Mesothelial cell of epicardium (in vitro differentiated cells): ENCODE measurements at regions not wholly inside any gene's neighbourhood (a gene's known extent, or its start where the extent isn't known, plus 50 kb on each side); places are given as distances from the start of the nearest gene placed in this dataset.

ENCODE experiments used
- DNase-seq, 2 experiments: peaks; one replicate each; pipeline ENCODE4 v3.0.0; 2021; ENCODE audit warnings: low spot score in 2 of 2; ENCODE audit not compliant: unreplicated experiment in 2 of 2
- H3K27ac Mint-ChIP-seq: 2 replicates; pipeline ENCODE4 v1.8.0; 2021; ENCODE audit warnings: mixed read lengths
- H3K27me3 Mint-ChIP-seq: 2 replicates; pipeline ENCODE4 v1.8.0; 2021; ENCODE audit warnings: low read depth, mixed read lengths
- H3K36me3 Mint-ChIP-seq: 2 replicates; pipeline ENCODE4 v1.8.0; 2021; ENCODE audit warnings: mixed read lengths
- H3K4me1 Mint-ChIP-seq: 2 replicates; pipeline ENCODE4 v1.8.0; 2021; ENCODE audit warnings: mixed read lengths
- H3K4me3 Mint-ChIP-seq: 2 replicates; pipeline ENCODE4 v1.8.0; 2021; ENCODE audit warnings: mild to moderate bottlenecking, moderate library complexity, mixed read lengths
- H3K9me3 Mint-ChIP-seq: 2 replicates; pipeline ENCODE4 v1.8.0; 2021; ENCODE audit warnings: mixed read lengths
- TF ChIP-seq, protein P1 (sequence below): fragments of 200-600 bp; sonication (generic); IDR thresholded peaks from one replicate; pipeline ENCODE4 v1.5.0; 2021; ENCODE audit warnings: antibody characterized with exemption; ENCODE audit not compliant: unreplicated experiment

DNA sequence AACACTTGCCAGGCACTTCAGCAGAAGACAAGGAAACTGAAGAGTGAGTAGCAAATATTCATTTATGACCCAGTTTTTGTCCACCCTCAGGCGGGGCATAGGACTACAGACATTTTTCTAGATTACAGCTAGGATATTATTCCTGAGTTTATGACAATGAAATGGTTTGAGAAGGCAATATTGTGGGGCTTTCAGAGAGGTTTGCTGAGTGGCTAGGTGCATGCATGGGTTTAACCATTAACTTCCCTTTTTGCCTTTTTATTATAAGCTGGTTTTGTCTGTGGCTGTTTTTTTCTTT lies 104.0 kb upstream of the BCAT1 start:
- H3K27ac Mint-ChIP-seq, result no peak overlapping the region
- no peak overlapping the region for H3K4me3 Mint-ChIP-seq
- no peak for DNase-seq
- H3K27me3 Mint-ChIP-seq, result no peaks in the 10 kb centered on the region
- H3K9me3 Mint-ChIP-seq, result peaks cover 8% of the 10 kb centered on the region
- TF ChIP-seq, protein P1, sequence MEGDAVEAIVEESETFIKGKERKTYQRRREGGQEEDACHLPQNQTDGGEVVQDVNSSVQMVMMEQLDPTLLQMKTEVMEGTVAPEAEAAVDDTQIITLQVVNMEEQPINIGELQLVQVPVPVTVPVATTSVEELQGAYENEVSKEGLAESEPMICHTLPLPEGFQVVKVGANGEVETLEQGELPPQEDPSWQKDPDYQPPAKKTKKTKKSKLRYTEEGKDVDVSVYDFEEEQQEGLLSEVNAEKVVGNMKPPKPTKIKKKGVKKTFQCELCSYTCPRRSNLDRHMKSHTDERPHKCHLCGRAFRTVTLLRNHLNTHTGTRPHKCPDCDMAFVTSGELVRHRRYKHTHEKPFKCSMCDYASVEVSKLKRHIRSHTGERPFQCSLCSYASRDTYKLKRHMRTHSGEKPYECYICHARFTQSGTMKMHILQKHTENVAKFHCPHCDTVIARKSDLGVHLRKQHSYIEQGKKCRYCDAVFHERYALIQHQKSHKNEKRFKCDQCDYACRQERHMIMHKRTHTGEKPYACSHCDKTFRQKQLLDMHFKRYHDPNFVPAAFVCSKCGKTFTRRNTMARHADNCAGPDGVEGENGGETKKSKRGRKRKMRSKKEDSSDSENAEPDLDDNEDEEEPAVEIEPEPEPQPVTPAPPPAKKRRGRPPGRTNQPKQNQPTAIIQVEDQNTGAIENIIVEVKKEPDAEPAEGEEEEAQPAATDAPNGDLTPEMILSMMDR, result no peak
- H3K36me3 Mint-ChIP-seq, result peaks cover 3% of the 10 kb centered on the region
- H3K4me1 Mint-ChIP-seq, result peaks cover 11% of the 10 kb centered on the region

- DNase-seq, result no peak
- TF ChIP-seq, protein P1, result no peak
- Mint-ChIP-seq H3K9me3 (peaks cover 12% of the 10 kb centered on the region), H3K27ac (no peak overlapping the region), H3K36me3 (peaks cover 3% of the 10 kb centered on the region), H3K4me1 (peaks cover 11% of the 10 kb centered on the region), H3K27me3 (no peaks in the 10 kb centered on the region), H3K4me3 (no peak overlapping the region)
These were observed 103.5 kb upstream of the BCAT1 start for GRCh38 chr12:25052196-25052913.

DNA sequence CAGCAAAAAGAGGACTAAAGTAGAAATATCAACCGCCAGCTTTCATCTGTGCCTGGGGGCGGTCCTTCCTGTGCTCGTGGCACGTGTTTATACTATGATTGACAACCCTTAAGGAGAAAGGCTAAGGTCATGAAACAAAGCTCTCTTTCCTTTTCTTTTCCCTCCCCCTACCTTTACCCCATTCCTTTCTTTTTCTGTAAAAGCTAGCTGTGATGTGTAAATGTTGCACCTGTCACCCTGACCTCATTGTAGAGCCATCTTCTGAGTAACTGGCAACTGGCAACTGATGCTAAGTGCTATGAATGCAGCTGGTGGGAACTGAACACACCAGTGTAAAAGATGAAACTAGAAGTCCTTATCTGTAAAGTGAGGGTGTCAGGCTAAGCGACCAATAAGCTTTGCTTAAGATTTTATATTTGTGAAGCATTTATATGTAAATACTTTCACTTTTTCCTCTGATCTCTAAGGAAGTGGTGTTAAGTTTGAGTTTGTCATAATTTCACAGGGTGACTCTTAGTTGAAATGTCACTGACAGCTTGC lies 102.8 kb upstream of the BCAT1 start:
- H3K27ac Mint-ChIP-seq, result no peak overlapping the region
- H3K4me3 Mint-ChIP-seq, result no peak overlapping the region
- DNase-seq, result no peak
- H3K4me1 Mint-ChIP-seq, result peaks cover 11% of the 10 kb centered on the region
- no peaks in the 10 kb centered on the region for H3K27me3 Mint-ChIP-seq
- peaks cover 17% of the 10 kb centered on the region for H3K9me3 Mint-ChIP-seq
- TF ChIP-seq, protein P1, result no peak
- H3K36me3 Mint-ChIP-seq, result peaks cover 8% of the 10 kb centered on the region

- H3K4me1 Mint-ChIP-seq, result peaks cover 11% of the 10 kb centered on the region
- H3K27ac Mint-ChIP-seq, result no peak overlapping the region
- H3K9me3 Mint-ChIP-seq, result peaks cover 22% of the 10 kb centered on the region
- peaks cover 11% of the 10 kb centered on the region for H3K36me3 Mint-ChIP-seq
- no peaks in the 10 kb centered on the region for H3K27me3 Mint-ChIP-seq
- TF ChIP-seq, protein P1, result no peak
- H3K4me3 Mint-ChIP-seq, result no peak overlapping the region
- no peak for DNase-seq
These were observed 102.3 kb upstream of the BCAT1 start for GRCh38 chr12:25051171-25051570.

- TF ChIP-seq, protein P1, result no peak
- Mint-ChIP-seq H3K9me3 (peaks cover 40% of the 10 kb centered on the region), H3K36me3 (peaks cover 12% of the 10 kb centered on the region), H3K4me3 (no peak overlapping the region), H3K4me1 (peaks cover 2% of the 10 kb centered on the region), H3K27ac (no peak overlapping the region), H3K27me3 (no peaks in the 10 kb centered on the region)
- no peak for DNase-seq
These were observed 97.0 kb upstream of the BCAT1 start for GRCh38 chr12:25045869-25046268.
